GM18907 (cell line): ENCODE measurements at regions not wholly inside any gene's neighbourhood (a gene's known extent, or its start where the extent isn't known, plus 50 kb on each side); places are given as distances from the start of the nearest gene placed in this dataset.
"Not testable (repeated sequence)": the region's sequence is repeated elsewhere in the genome, so short reads cannot be mapped to it uniquely, and the experiment has no call there.

Source experiments
- ATAC-seq: cut with Tn5 transposase; IDR thresholded peaks from one replicate; pipeline ENCODE4 v1.9.1; 2021; ENCODE audit warnings: mild to moderate bottlenecking, moderate library complexity; ENCODE audit not compliant: unreplicated experiment

- no peak for ATAC-seq
Measured at GRCh38 chr11:22041039-22041438, 151.8 kb upstream of the ANO5 start.

DNA sequence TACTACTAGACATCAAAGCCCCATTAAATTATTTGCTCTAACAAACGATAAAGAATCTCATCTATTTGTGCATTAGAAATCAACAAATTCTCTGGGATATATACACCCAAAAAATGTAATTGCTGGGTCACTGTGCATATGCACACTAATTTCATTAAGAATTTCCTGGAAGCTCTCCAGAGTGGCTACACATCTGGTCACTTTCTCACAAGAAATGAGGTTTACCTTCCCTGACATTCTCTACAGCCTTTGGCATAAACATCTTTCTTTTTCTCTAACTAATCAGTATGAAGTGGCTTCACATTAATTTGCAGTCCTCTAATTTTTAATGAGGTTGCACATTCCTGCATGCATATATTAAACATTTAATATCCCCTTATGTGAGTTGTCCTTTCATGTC, 150.8 kb upstream of the ANO5 start:
- no peak for ATAC-seq

DNA sequence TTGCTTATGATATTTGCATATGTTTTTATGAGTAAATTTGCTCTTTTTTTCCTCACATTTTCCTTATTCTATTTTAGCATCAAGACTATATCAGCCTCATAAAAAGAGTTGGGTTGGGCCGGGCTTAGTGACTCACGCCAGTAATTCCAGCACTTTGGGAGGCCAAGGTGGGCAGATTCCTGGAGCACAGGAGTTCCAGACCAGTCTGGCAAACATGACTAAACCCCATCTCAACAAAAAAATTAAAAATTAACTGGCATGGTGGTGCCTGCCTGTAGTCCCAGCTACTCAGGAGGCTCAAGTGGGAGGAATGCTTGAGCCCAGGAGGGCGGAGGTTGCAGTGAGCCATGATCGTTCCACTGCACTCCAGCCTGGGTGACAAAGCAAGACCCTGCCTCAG, 148.8 kb upstream of the ANO5 start:
- no peak for ATAC-seq

GRCh38 chr11:22049276-22049675, 143.6 kb upstream of the ANO5 start:
- no peak for ATAC-seq

DNA sequence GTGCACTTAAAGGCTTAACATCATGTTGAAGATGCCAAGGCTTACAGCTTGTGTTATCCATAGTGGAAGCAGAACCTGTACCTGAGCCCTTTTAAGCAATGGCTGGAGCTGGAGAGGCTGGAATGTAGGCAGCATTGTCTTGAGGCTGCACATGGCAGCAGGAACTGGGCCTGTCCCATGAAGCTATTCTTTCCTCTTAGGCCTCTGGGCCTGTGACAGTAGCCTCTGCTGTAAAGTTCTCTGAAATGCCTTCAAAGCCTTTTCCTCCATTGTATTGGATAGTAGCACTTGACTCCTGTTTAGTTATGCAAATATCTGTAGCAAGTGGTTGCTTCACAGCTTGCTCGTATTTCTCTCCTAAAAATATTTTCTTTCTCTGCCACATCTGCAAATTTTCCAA, 127.4 kb upstream of the ANO5 start:
- no peak for ATAC-seq

- ATAC-seq: no peak
Measured at GRCh38 chr11:22069844-22070243, 123.0 kb upstream of the ANO5 start.

GRCh38 chr11:22076271-22076930, 116.5 kb upstream of the ANO5 start:
- ATAC-seq: no peak

DNA sequence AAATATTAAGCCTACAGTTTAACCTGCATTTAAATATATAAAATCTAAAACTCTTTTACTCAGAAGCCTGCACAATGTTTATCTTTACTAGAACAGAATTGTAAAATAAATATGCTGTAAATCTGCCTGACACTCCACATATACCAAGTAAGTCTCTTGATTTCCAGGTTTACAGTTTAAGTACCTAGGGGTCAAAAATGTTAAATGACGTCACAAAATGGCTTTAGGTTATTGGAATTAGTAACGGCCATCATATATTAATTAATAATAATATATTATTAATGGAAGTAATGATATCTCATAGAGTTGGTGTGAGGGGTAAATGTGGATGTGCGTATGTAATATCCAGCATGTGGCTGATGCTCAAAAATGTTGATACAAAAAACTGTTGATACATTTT, 114.8 kb upstream of the ANO5 start:
- ATAC-seq: no peak

DNA sequence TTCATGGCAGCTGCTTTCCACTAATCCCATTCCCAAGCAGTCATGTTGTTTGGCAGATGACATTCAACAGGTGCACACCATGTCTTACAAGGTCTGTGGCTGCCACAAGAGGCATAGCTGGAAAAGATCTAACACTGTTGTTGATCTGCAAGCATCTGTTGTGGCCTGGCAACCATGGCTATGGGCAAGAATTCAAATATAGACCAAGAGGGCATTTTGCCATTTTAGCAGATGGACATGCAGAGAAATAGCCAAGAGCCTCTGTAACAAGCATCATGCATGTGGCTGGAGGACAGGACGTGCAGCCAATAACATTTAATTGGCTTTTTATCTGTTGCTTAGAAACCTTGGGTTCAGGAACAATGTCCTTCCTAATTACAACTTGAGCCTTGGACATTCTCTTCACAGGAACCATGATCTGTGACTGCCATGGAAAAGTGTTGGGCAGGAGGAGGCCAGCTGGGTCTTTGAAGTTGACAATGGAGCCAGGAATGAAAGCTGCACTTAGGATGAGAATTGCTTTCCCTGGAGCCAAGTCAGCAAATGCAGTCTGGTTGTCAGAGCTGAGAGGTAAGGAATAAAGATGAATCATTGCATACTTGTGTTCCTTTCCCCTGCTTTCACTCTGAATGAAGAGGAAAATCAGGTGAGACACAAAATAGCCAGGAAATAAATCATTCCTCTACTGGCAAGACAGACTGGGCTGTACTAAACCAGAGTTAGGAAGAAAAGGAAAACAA, 113.6 kb upstream of the ANO5 start:
- no peak for ATAC-seq

DNA sequence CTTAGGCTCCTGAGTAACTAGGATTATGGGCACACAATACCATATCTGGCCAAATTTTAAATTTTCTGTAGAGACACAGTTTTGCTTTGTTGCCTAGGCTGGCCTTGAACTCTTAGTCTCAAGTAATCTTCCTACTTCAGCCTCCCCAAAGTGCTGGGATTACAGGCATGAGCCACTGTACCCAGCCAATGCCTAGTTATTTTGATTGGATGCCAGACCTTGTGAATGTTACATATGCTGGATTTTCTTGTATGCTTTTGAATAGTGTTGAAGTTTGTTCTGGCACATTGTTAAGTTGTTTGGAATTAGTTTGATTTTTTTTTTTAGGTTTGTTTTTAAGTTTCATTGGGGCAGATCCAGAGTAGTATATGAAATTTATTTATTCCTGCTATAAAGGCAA, 110.7 kb upstream of the ANO5 start:
- no peak for ATAC-seq

GRCh38 chr11:22082788-22083187, 110.1 kb upstream of the ANO5 start:
- no peak for ATAC-seq

- no peak for ATAC-seq
Measured at GRCh38 chr11:22084056-22084455, 108.8 kb upstream of the ANO5 start.

- no peak for ATAC-seq
Measured at GRCh38 chr11:22084564-22084963, 108.3 kb upstream of the ANO5 start.

DNA sequence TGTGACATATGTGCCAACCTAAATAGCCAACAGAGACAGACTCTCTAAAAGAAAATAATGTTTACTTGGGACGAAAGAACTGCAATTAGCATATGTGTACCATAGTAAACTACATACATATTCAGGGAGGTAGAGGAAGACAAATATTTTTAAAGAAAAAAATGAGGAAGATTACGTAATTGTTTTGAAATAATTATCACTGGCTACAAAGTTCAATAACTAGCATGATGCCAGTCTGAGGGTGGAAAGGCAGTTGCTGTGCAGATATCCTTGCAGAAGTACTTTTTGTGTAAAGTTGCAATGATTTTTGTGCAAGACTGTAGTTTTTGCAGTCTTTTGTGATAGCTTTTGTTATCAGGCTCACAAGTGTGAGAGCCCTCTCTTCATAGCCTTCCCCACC, 103.3 kb upstream of the ANO5 start:
- ATAC-seq: no peak

DNA sequence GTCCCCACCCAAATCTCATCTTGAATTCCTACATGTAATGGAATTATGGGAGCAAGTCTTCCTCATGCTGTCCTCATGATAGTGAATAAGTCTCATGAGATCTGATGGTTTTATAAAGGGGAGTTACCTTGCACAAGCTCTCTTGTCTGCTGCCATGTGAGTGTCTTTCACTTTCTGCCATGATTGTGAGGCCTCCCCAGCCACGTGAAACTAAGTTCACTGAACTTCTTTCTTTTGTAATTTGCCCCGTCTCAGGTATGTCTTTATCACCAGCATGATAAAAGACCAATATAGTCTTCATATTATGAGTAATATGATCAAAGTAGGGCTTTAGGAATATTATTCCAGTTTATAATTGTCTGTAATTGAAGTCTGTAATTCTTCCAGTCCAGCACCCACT, 86.3 kb upstream of the ANO5 start:
- ATAC-seq: no peak

- no peak for ATAC-seq
Measured at GRCh38 chr11:22115470-22116029, 77.3 kb upstream of the ANO5 start.

- ATAC-seq: not testable (repeated sequence)
Measured at GRCh38 chr11:22127981-22128380, 64.9 kb upstream of the ANO5 start.

DNA sequence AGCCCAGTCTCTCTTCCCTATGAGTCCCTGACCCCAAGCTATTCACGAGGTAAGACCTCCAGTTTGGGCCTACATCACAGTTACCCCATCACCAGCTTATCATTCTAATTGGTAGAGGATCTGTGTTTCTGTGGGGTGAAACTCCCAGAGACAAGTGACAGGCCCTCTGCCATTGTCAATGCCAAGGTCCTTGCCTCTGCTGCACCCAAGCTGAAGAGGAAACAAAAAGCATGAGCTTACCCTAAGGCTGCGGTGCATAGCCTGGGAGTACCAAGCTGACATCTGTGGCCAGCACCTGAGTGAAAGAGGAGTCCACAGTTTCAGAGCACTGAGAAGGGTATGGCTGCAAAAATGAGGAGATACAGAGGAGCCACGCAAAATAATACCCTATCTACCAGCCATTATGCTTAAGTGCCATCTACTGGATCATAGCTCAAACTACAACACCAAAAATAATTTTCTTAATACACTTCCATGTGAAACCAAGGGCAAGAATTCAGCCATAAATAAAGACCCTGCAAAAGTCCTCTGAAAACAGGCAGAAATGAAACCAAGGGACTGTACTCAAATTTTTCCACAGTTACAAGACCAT, 62.3 kb upstream of the ANO5 start:
- peak; percentile 73 for ATAC-seq

DNA sequence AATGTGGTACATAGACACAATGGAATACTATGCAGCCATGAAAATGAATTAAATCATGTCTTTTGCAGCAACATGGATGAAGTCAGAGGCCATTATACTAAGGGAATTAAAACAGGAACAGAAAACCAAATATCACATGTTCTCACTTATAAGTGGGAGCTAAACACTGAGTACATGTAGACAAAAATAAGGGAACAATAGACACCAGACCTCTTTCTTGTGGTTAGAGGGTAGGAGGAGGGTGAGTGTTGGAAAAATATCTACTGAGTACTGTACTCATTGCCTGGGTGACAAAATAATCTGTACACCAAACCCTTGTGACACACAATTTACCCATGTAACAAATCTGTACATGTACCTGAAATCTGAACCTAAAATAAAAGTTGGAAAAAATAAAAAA, 59.1 kb upstream of the ANO5 start:
- ATAC-seq: no peak

GRCh38 chr11:22138264-22138663, 54.6 kb upstream of the ANO5 start:
- ATAC-seq: no peak
